ENCODE measurements at regions not wholly inside any gene's neighbourhood (a gene's known extent, or its start where the extent isn't known, plus 50 kb on each side); places are given as distances from the start of the nearest gene placed in this dataset.
A peak's percentile ranks its signal among the peaks of the same experiment; 100 is the strongest.

DNA sequence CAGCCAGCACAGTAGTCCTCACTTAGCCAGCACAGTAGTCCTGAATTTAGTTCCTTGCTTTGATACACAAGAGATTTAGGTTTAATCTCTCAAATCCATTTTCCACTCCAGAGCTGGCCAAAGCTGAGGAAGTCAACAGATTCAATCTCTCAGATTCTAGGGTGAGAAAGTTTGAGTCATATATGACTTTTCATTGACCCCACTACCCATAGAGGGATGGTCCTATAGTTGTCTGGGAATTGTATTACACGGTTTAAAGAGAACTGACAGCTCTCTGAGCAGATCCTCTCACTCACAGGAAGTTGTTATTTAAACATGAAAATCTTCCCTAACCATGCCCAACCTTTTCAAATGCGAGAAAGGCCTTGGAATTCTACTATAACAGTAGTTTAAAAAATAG lies 641.8 kb upstream of the SEMA3D start:
- no peak overlapping the region for H3K23ac ChIP-seq (ENCODE audit: low read length)
- H3K56ac ChIP-seq (ENCODE audit: low read length), result no peak overlapping the region
- WGBS (ENCODE audit: extremely low coverage, insufficient coverage, low lambda C conversion rate), result no CpG with 5 or more reads among the region's 2 CpGs
- no peak overlapping the region for H3K4ac ChIP-seq (ENCODE audit: low read depth, low read length)
- no peak overlapping the region for H2BK120ac ChIP-seq (ENCODE audit: low read depth, low read length)
- DNase-seq, result no peak
- no peak overlapping the region for H4K5ac ChIP-seq (ENCODE audit: low read length)
- no peak overlapping the region for H3K4me3 ChIP-seq (ENCODE audit: low read length)
- H2BK15ac ChIP-seq (replicated peaks; ENCODE audit: low read depth), result no peak overlapping the region
- no peak overlapping the region for H3K18ac ChIP-seq (ENCODE audit: low read length)
- no peaks in the 10 kb centered on the region for H3K79me1 ChIP-seq (ENCODE audit: low read length)
- H3K4me2 ChIP-seq (ENCODE audit: low read length), result no peak overlapping the region
- no peak overlapping the region for H4K8ac ChIP-seq (ENCODE audit: low read depth, low read length)
- no peaks in the 10 kb centered on the region for H3K79me2 ChIP-seq (ENCODE audit: control insufficient read depth, insufficient read depth, low read length)
- no peak overlapping the region for H3K27ac ChIP-seq (ENCODE audit: low read depth, low read length)
- no peaks in the 10 kb centered on the region for H3K4me1 ChIP-seq (ENCODE audit: control insufficient read depth, low read depth, low read length)
- H3K36me3 ChIP-seq (ENCODE audit: control insufficient read depth, insufficient read depth, low read length), result no peaks in the 10 kb centered on the region
- no peak overlapping the region for H3K9ac ChIP-seq (ENCODE audit: low read length)
- H2BK5ac ChIP-seq (ENCODE audit: low read length), result no peak overlapping the region
- no peaks in the 10 kb centered on the region for H3K27me3 ChIP-seq (ENCODE audit: insufficient read depth, low read length, poor library complexity)
- no peak overlapping the region for H2AK5ac ChIP-seq (ENCODE audit: low read length)

- no CpG with 5 or more reads among the region's 8 CpGs for WGBS (ENCODE audit: extremely low coverage, insufficient coverage, low lambda C conversion rate)
- Histone ChIP-seq H2BK5ac (ENCODE audit: low read length) (no peak overlapping the region), H3K18ac (ENCODE audit: low read length) (no peak overlapping the region), H3K27me3 (ENCODE audit: insufficient read depth, low read length, poor library complexity) (no peaks in the 10 kb centered on the region), H3K23ac (ENCODE audit: low read length) (no peak overlapping the region), H3K27ac (ENCODE audit: low read depth, low read length) (no peak overlapping the region), H3K4me1 (ENCODE audit: control insufficient read depth, low read depth, low read length) (no peaks in the 10 kb centered on the region), H3K4ac (ENCODE audit: low read depth, low read length) (no peak overlapping the region), H3K4me3 (ENCODE audit: low read length) (no peak overlapping the region), H3K79me1 (ENCODE audit: low read length) (no peaks in the 10 kb centered on the region), H4K8ac (ENCODE audit: low read depth, low read length) (no peak overlapping the region), H3K56ac (ENCODE audit: low read length) (no peak overlapping the region), H4K5ac (ENCODE audit: low read length) (no peak overlapping the region), H3K9ac (ENCODE audit: low read length) (no peak overlapping the region), H3K36me3 (ENCODE audit: control insufficient read depth, insufficient read depth, low read length) (no peaks in the 10 kb centered on the region), H3K79me2 (ENCODE audit: control insufficient read depth, insufficient read depth, low read length) (no peaks in the 10 kb centered on the region), H2BK120ac (ENCODE audit: low read depth, low read length) (no peak overlapping the region), H3K4me2 (ENCODE audit: low read length) (no peak overlapping the region), H2BK15ac (replicated peaks; ENCODE audit: low read depth) (no peak overlapping the region), H2AK5ac (ENCODE audit: low read length) (no peak overlapping the region)
- no peak for DNase-seq
Measured at GRCh38 chr7:85823396-85824080, 636.7 kb upstream of the SEMA3D start.

- Histone ChIP-seq H3K56ac (ENCODE audit: low read length) (no peak overlapping the region), H3K79me1 (ENCODE audit: low read length) (no peaks in the 10 kb centered on the region), H3K36me3 (ENCODE audit: control insufficient read depth, insufficient read depth, low read length) (no peaks in the 10 kb centered on the region), H3K4me3 (ENCODE audit: low read length) (no peak overlapping the region), H3K79me2 (ENCODE audit: control insufficient read depth, insufficient read depth, low read length) (no peaks in the 10 kb centered on the region), H3K23ac (ENCODE audit: low read length) (no peak overlapping the region), H3K27me3 (ENCODE audit: insufficient read depth, low read length, poor library complexity) (no peaks in the 10 kb centered on the region), H3K27ac (ENCODE audit: low read depth, low read length) (no peak overlapping the region), H4K8ac (ENCODE audit: low read depth, low read length) (no peak overlapping the region), H3K4me2 (ENCODE audit: low read length) (no peak overlapping the region), H3K4ac (ENCODE audit: low read depth, low read length) (no peak overlapping the region), H2BK15ac (replicated peaks; ENCODE audit: low read depth) (no peak overlapping the region), H2BK120ac (ENCODE audit: low read depth, low read length) (no peak overlapping the region), H4K5ac (ENCODE audit: low read length) (no peak overlapping the region), H3K4me1 (ENCODE audit: control insufficient read depth, low read depth, low read length) (no peaks in the 10 kb centered on the region), H3K9ac (ENCODE audit: low read length) (no peak overlapping the region), H3K18ac (ENCODE audit: low read length) (no peak overlapping the region), H2AK5ac (ENCODE audit: low read length) (no peak overlapping the region), H2BK5ac (ENCODE audit: low read length) (no peak overlapping the region)
- WGBS (ENCODE audit: extremely low coverage, insufficient coverage, low lambda C conversion rate), result no CpG with 5 or more reads among the region's 4 CpGs
- no peak for DNase-seq
Measured at GRCh38 chr7:85821926-85822325, 635.1 kb upstream of the SEMA3D start.

DNA sequence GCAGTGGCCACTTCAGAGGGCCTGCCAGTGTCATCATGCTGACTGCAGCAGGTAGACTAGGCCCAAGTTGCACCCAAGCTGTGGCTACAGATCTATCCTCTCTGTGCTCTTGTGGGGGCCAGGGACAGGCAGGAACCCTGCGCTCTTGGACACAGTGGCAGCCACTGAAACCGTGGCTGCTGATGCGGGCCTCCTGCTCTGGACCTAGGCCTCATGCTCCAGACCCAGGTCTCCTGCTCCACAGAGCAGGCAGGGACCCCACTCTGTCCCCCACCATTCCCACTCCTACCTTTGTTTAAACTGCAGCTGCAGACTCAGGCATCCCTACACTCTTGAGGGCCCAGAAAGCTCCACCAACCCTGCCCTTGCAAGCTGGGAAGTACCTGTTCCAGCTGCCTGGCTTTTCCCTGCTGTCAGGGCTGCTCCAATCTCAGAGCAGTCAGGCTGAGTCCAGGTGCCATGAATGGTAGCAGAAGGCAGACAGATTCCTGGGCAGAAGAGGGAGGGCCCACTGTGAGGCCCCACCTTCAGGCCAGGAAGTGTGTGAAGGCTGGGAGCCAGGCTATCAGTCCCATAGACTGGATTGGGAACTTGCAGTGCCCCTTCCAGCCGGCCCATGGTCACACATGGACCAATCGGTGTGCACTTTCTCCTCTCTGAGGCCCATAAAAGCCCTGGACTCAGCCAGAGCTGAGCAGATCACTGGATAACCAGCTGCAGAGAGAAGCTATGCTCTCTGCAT lies 634.0 kb upstream of the SEMA3D start:
- no peaks in the 10 kb centered on the region for H3K4me1 ChIP-seq (ENCODE audit: control insufficient read depth, low read depth, low read length)
- no peak overlapping the region for H3K23ac ChIP-seq (ENCODE audit: low read length)
- H3K9ac ChIP-seq (ENCODE audit: low read length), result no peak overlapping the region
- no peaks in the 10 kb centered on the region for H3K36me3 ChIP-seq (ENCODE audit: control insufficient read depth, insufficient read depth, low read length)
- no peak overlapping the region for H2BK15ac ChIP-seq (replicated peaks; ENCODE audit: low read depth)
- peak; percentile 6 for DNase-seq
- H3K27me3 ChIP-seq (ENCODE audit: insufficient read depth, low read length, poor library complexity), result no peaks in the 10 kb centered on the region
- no peak overlapping the region for H2AK5ac ChIP-seq (ENCODE audit: low read length)
- no peak overlapping the region for H2BK5ac ChIP-seq (ENCODE audit: low read length)
- H3K4ac ChIP-seq (ENCODE audit: low read depth, low read length), result no peak overlapping the region
- H4K5ac ChIP-seq (ENCODE audit: low read length), result no peak overlapping the region
- no peak overlapping the region for H2BK120ac ChIP-seq (ENCODE audit: low read depth, low read length)
- no peaks in the 10 kb centered on the region for H3K79me2 ChIP-seq (ENCODE audit: control insufficient read depth, insufficient read depth, low read length)
- no peak overlapping the region for H3K18ac ChIP-seq (ENCODE audit: low read length)
- no peaks in the 10 kb centered on the region for H3K79me1 ChIP-seq (ENCODE audit: low read length)
- no peak overlapping the region for H3K4me2 ChIP-seq (ENCODE audit: low read length)
- H4K8ac ChIP-seq (ENCODE audit: low read depth, low read length), result no peak overlapping the region
- H3K4me3 ChIP-seq (ENCODE audit: low read length), result no peak overlapping the region
- no peak overlapping the region for H3K56ac ChIP-seq (ENCODE audit: low read length)
- H3K27ac ChIP-seq (ENCODE audit: low read depth, low read length), result no peak overlapping the region
- WGBS (ENCODE audit: extremely low coverage, insufficient coverage, low lambda C conversion rate), result no CpG with 5 or more reads among the region's 5 CpGs

GRCh38 chr7:85815526-85815925 lies 628.7 kb upstream of the SEMA3D start:
- Histone ChIP-seq H3K27ac (ENCODE audit: low read depth, low read length) (no peak overlapping the region), H4K8ac (ENCODE audit: low read depth, low read length) (no peak overlapping the region), H2BK15ac (replicated peaks; ENCODE audit: low read depth) (no peak overlapping the region), H3K23ac (ENCODE audit: low read length) (no peak overlapping the region), H3K9ac (ENCODE audit: low read length) (no peak overlapping the region), H3K4me3 (ENCODE audit: low read length) (no peak overlapping the region), H2AK5ac (ENCODE audit: low read length) (no peak overlapping the region), H3K56ac (ENCODE audit: low read length) (no peak overlapping the region), H4K5ac (ENCODE audit: low read length) (no peak overlapping the region), H3K79me1 (ENCODE audit: low read length) (no peaks in the 10 kb centered on the region), H3K18ac (ENCODE audit: low read length) (no peak overlapping the region), H3K36me3 (ENCODE audit: control insufficient read depth, insufficient read depth, low read length) (no peaks in the 10 kb centered on the region), H3K27me3 (ENCODE audit: insufficient read depth, low read length, poor library complexity) (no peaks in the 10 kb centered on the region), H3K4me2 (ENCODE audit: low read length) (no peak overlapping the region), H2BK5ac (ENCODE audit: low read length) (no peak overlapping the region), H3K4me1 (ENCODE audit: control insufficient read depth, low read depth, low read length) (no peaks in the 10 kb centered on the region), H3K79me2 (ENCODE audit: control insufficient read depth, insufficient read depth, low read length) (no peaks in the 10 kb centered on the region), H3K4ac (ENCODE audit: low read depth, low read length) (no peak overlapping the region), H2BK120ac (ENCODE audit: low read depth, low read length) (no peak overlapping the region)
- no peak for DNase-seq

DNA sequence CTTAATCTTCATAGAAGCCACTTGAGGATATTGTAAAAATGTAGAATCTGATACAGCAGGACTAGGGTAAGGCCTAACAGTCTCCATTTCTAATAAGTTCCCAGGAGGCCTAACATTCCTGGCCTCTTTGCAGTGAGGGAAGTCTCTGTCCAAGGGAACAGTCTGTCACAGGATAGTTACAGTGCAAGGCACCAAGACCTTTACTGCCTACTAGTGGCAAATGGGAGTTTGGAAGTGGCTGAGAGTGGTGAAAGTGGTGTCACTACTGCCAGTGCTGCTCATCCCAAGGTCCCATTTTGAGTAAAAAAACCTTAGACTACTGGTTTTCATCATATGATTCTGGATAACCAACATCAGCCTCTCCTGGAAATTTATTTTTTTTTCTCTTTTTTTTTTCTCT lies 619.5 kb upstream of the SEMA3D start:
- no peak overlapping the region for H2AK5ac ChIP-seq (ENCODE audit: low read length)
- no peaks in the 10 kb centered on the region for H3K4me1 ChIP-seq (ENCODE audit: control insufficient read depth, low read depth, low read length)
- H2BK15ac ChIP-seq (replicated peaks; ENCODE audit: low read depth), result no peak overlapping the region
- no peak overlapping the region for H2BK5ac ChIP-seq (ENCODE audit: low read length)
- no peak overlapping the region for H3K56ac ChIP-seq (ENCODE audit: low read length)
- no peak overlapping the region for H4K8ac ChIP-seq (ENCODE audit: low read depth, low read length)
- H3K4me3 ChIP-seq (ENCODE audit: low read length), result no peak overlapping the region
- no peak overlapping the region for H3K18ac ChIP-seq (ENCODE audit: low read length)
- no peak overlapping the region for H3K27ac ChIP-seq (ENCODE audit: low read depth, low read length)
- H3K9ac ChIP-seq (ENCODE audit: low read length), result no peak overlapping the region
- peak; percentile 77 for DNase-seq
- H3K27me3 ChIP-seq (ENCODE audit: insufficient read depth, low read length, poor library complexity), result no peaks in the 10 kb centered on the region
- no peak overlapping the region for H4K5ac ChIP-seq (ENCODE audit: low read length)
- no peak overlapping the region for H3K4ac ChIP-seq (ENCODE audit: low read depth, low read length)
- no peak overlapping the region for H3K23ac ChIP-seq (ENCODE audit: low read length)
- H3K79me1 ChIP-seq (ENCODE audit: low read length), result no peaks in the 10 kb centered on the region
- no peak overlapping the region for H2BK120ac ChIP-seq (ENCODE audit: low read depth, low read length)
- H3K36me3 ChIP-seq (ENCODE audit: control insufficient read depth, insufficient read depth, low read length), result no peaks in the 10 kb centered on the region
- H3K4me2 ChIP-seq (ENCODE audit: low read length), result no peak overlapping the region
- no peaks in the 10 kb centered on the region for H3K79me2 ChIP-seq (ENCODE audit: control insufficient read depth, insufficient read depth, low read length)
